ENCODE measurements at regions not wholly inside any gene's neighbourhood (a gene's known extent, or its start where the extent isn't known, plus 50 kb on each side); places are given as distances from the start of the nearest gene placed in this dataset.

DNA sequence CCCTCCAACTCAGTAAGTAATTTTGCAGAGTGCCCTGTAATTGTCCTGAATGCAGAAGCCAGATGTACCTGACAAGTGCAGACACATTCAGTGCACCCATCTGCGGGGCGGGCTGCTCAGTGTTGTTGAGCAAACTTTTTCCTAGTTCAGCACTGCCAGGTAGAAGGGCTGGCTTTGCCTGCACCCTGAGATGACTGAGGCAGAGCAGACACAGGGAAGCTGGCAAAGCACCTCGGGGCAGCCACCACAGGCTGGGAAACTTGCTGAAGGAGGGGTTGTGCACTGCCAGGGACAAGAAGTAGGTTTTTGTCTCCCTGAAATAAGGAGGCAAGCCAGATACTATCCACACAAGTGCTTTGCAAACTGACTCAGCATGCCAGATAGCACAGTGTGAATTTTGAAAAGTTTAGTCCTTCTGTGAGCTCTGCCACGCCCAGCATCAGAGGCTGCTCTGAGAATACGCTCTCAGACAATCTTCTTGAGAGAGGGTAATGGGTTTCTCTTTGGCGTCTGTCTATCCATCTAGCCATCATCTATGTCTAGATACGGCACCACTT, 62.3 kb downstream of the SOWAHC start:
- TF ChIP-seq, protein P1, sequence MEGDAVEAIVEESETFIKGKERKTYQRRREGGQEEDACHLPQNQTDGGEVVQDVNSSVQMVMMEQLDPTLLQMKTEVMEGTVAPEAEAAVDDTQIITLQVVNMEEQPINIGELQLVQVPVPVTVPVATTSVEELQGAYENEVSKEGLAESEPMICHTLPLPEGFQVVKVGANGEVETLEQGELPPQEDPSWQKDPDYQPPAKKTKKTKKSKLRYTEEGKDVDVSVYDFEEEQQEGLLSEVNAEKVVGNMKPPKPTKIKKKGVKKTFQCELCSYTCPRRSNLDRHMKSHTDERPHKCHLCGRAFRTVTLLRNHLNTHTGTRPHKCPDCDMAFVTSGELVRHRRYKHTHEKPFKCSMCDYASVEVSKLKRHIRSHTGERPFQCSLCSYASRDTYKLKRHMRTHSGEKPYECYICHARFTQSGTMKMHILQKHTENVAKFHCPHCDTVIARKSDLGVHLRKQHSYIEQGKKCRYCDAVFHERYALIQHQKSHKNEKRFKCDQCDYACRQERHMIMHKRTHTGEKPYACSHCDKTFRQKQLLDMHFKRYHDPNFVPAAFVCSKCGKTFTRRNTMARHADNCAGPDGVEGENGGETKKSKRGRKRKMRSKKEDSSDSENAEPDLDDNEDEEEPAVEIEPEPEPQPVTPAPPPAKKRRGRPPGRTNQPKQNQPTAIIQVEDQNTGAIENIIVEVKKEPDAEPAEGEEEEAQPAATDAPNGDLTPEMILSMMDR (IDR thresholded peaks at IDR 0.05) = no peak
- no peak for TF ChIP-seq POLR2A (IDR thresholded peaks at IDR 0.05)
